GM23338 (cell line): ENCODE measurements at regions not wholly inside any gene's neighbourhood (a gene's known extent, or its start where the extent isn't known, plus 50 kb on each side); places are given as distances from the start of the nearest gene placed in this dataset.

Experiments
- ATAC-seq: fragments of 200-7000 bp; cut with Tn5 transposase; 3 replicates; pipeline ENCODE4 v1.9.1; 2020
- DNase-seq: peaks from one replicate; pipeline ENCODE4 v3.0.0-alpha.2; 2015; ENCODE audit warnings: low spot score
- H2AFZ ChIP-seq: fragments of 200-600 bp; sonication (generic); 2 replicates; pipeline ENCODE4 v1.8.0; 2016; ENCODE audit warnings: antibody characterized with exemption, mild to moderate bottlenecking, moderate library complexity
- H3F3A ChIP-seq: fragments of 200-600 bp; sonication (generic); replicated peaks from 2 replicates; pipeline ENCODE4 v1.8.0; 2017; ENCODE audit warnings: antibody characterized with exemption, mixed run types, low read depth
- H3K27ac ChIP-seq: fragments of 200-600 bp; sonication (generic); 2 replicates; pipeline ENCODE4 v1.6.1; 2016; ENCODE audit warnings: low read depth
- H3K27me3 ChIP-seq: fragments of 200-600 bp; sonication (generic); 2 replicates; pipeline ENCODE4 v1.8.0; 2016; ENCODE audit warnings: mild to moderate bottlenecking, mixed run types, moderate library complexity; ENCODE audit not compliant: insufficient read depth
- H3K36me3 ChIP-seq: fragments of 200-600 bp; sonication (generic); 2 replicates; pipeline ENCODE4 v1.8.0; 2016; ENCODE audit warnings: mild to moderate bottlenecking; ENCODE audit not compliant: insufficient read depth
- H3K4me1 ChIP-seq: fragments of 200-600 bp; sonication (generic); 2 replicates; pipeline ENCODE4 v1.8.0; 2016; ENCODE audit warnings: mild to moderate bottlenecking, moderate library complexity; ENCODE audit not compliant: insufficient read depth
- H3K4me2 ChIP-seq: fragments of 200-600 bp; sonication (generic); 2 replicates; pipeline ENCODE4 v1.7.1; 2017; ENCODE audit warnings: mixed run types
- H3K4me3 ChIP-seq: fragments of 200-600 bp; sonication (generic); 2 replicates; pipeline ENCODE4 v1.6.1; 2016; ENCODE audit warnings: mixed run types
- H3K79me2 ChIP-seq: fragments of 200-600 bp; sonication (generic); replicated peaks from 2 replicates; pipeline ENCODE4 v1.8.0; 2017; ENCODE audit warnings: mild to moderate bottlenecking; ENCODE audit not compliant: insufficient read depth
- H3K9me2 ChIP-seq: fragments of 200-600 bp; sonication (generic); 2 replicates; pipeline ENCODE4 v1.8.0; 2017; ENCODE audit not compliant: insufficient read depth
- H4K20me1 ChIP-seq: fragments of 200-600 bp; sonication (generic); replicated peaks from 2 replicates; pipeline ENCODE4 v1.8.0; 2017; ENCODE audit warnings: mild to moderate bottlenecking; ENCODE audit not compliant: insufficient read depth
- H3K27ac Mint-ChIP-seq: 2 replicates; pipeline ENCODE4 v1.8.0; 2020; ENCODE audit warnings: inconsistent platforms, mild to moderate bottlenecking, moderate library complexity, mixed read lengths
- H3K27me3 Mint-ChIP-seq: 3 replicates; pipeline ENCODE4 v1.8.0; 2022; ENCODE audit warnings: low read depth, mild to moderate bottlenecking, moderate library complexity, mixed read lengths, inconsistent platforms; ENCODE audit not compliant: insufficient read depth, poor library complexity
- H3K36me3 Mint-ChIP-seq: 3 replicates; pipeline ENCODE4 v1.8.0; 2021; ENCODE audit warnings: low read depth, mild to moderate bottlenecking, inconsistent platforms, moderate library complexity, mixed read lengths
- H3K4me1 Mint-ChIP-seq: 3 replicates; pipeline ENCODE4 v1.8.0; 2020; ENCODE audit warnings: mild to moderate bottlenecking, inconsistent platforms, mixed read lengths
- H3K4me3 Mint-ChIP-seq: 3 replicates; pipeline ENCODE4 v1.8.0; 2021; ENCODE audit warnings: moderate library complexity, mild to moderate bottlenecking, inconsistent platforms, mixed read lengths
- H3K9me3 Mint-ChIP-seq: 3 replicates; pipeline ENCODE4 v1.8.0; 2020; ENCODE audit warnings: moderate library complexity, mild to moderate bottlenecking, inconsistent platforms, mixed read lengths
- CREB1 ChIP-seq: fragments of 250-450 bp; sonication (Bioruptor Pico); IDR thresholded peaks from 2 replicates; pipeline ENCODE4 v1.5.0; 2020; ENCODE audit warnings: low read depth, mild to moderate bottlenecking, moderate library complexity
- ETS1 ChIP-seq: IDR thresholded peaks from 2 replicates; pipeline ENCODE4 v1.6.1; 2016; ENCODE audit warnings: antibody characterized with exemption
- EZH2 ChIP-seq: fragments of 200-600 bp; sonication (generic); IDR thresholded peaks from one replicate; pipeline ENCODE4 v1.8.0; 2017; ENCODE audit warnings: antibody characterized with exemption, mild to moderate bottlenecking, low read depth; ENCODE audit not compliant: unreplicated experiment
- EZH2phosphoT487 ChIP-seq: fragments of 200-600 bp; sonication (generic); IDR thresholded peaks from one replicate; pipeline ENCODE4 v1.8.1; 2018; ENCODE audit warnings: antibody characterized with exemption; ENCODE audit not compliant: unreplicated experiment
- JUNB ChIP-seq: IDR thresholded peaks from one replicate; pipeline ENCODE4 v1.6.1; 2016; ENCODE audit warnings: antibody characterized with exemption; ENCODE audit not compliant: unreplicated experiment
- POLR2AphosphoS5 ChIP-seq: IDR thresholded peaks from 2 replicates; pipeline ENCODE4 v1.6.1; 2016; ENCODE audit warnings: antibody characterized with exemption, low read depth
- REST ChIP-seq: IDR thresholded peaks from one replicate; pipeline ENCODE4 v1.6.1; 2018; ENCODE audit warnings: antibody characterized with exemption; ENCODE audit not compliant: unreplicated experiment
- STAT1 ChIP-seq: IDR thresholded peaks from one replicate; pipeline ENCODE4 v1.6.1; 2016; ENCODE audit warnings: antibody characterized with exemption; ENCODE audit not compliant: unreplicated experiment
- ZNF114 ChIP-seq: fragments of 250-450 bp; sonication (Bioruptor Pico); IDR thresholded peaks from 2 replicates; pipeline ENCODE4 v1.5.0; 2020; ENCODE audit warnings: mild to moderate bottlenecking, moderate library complexity
- ZNF462 ChIP-seq: fragments of 250-450 bp; sonication (Bioruptor Pico); IDR thresholded peaks from 2 replicates; pipeline ENCODE4 v1.5.0; 2020; ENCODE audit warnings: mild to moderate bottlenecking, moderate library complexity

GRCh38 chr2:579351-579886, 97.8 kb downstream of the TMEM18 start:
- H3K27me3 ChIP-seq, result no peaks in the 10 kb centered on the region

GRCh38 chr2:576292-576691, 100.9 kb downstream of the TMEM18 start:
- Histone ChIP-seq H3K9me2 (no peaks in the 10 kb centered on the region), H4K20me1 (no peaks in the 10 kb centered on the region), H3K36me3 (no peaks in the 10 kb centered on the region), H2AFZ (no peak overlapping the region), H3K27ac (no peak overlapping the region), H3K4me3 (no peak overlapping the region), H3K79me2 (no peaks in the 10 kb centered on the region), H3K27me3 (no peaks in the 10 kb centered on the region), H3K4me1 (no peaks in the 10 kb centered on the region), H3F3A (no peaks in the 10 kb centered on the region), H3K4me2 (no peak overlapping the region)
- no peak for DNase-seq
- TF ChIP-seq JUNB (no peak), CREB1 (CRISPR knock-in tag) (no peak), STAT1 (no peak), REST (no peak), ZNF114 (CRISPR knock-in tag) (no peak), ZNF462 (no peak), EZH2phosphoT487 (no peak), POLR2AphosphoS5 (no peak)
- Mint-ChIP-seq H3K27ac (no peak overlapping the region), H3K9me3 (peaks cover 10% of the 10 kb centered on the region), H3K4me1 (no peaks in the 10 kb centered on the region), H3K27me3 (peaks cover 4% of the 10 kb centered on the region), H3K36me3 (no peaks in the 10 kb centered on the region), H3K4me3 (no peak overlapping the region)
- ATAC-seq, result no peak

More at GRCh38 chr2:579351-579886, 97.8 kb downstream of the TMEM18 start:
- Histone ChIP-seq H3F3A (no peaks in the 10 kb centered on the region), H3K4me1 (no peaks in the 10 kb centered on the region), H3K4me3 (no peak overlapping the region), H3K27ac (no peak overlapping the region), H3K4me2 (no peak overlapping the region), H4K20me1 (no peaks in the 10 kb centered on the region), H3K79me2 (no peaks in the 10 kb centered on the region), H3K36me3 (no peaks in the 10 kb centered on the region), H2AFZ (peak overlapping the region; percentile 90), H3K9me2 (no peaks in the 10 kb centered on the region)
- no peaks in the 10 kb centered on the region for H3K4me1 Mint-ChIP-seq
- H3K4me3 Mint-ChIP-seq, result no peak overlapping the region
- DNase-seq (no peak), ATAC-seq (no peak)
- H3K9me3 Mint-ChIP-seq, result peaks cover 9% of the 10 kb centered on the region; the same call in 2 of the 3 replicates
- no peak overlapping the region for H3K27ac Mint-ChIP-seq
- peaks cover 5% of the 10 kb centered on the region for H3K27me3 Mint-ChIP-seq
- H3K36me3 Mint-ChIP-seq, result no peaks in the 10 kb centered on the region
- TF ChIP-seq EZH2, result no peak
- TF ChIP-seq JUNB, result no peak
- TF ChIP-seq POLR2AphosphoS5, result no peak
- no peak for TF ChIP-seq ZNF114 (CRISPR knock-in tag)
- no peak for TF ChIP-seq ETS1
